PC-9 (cell line): ENCODE measurements at regions not wholly inside any gene's neighbourhood (a gene's known extent, or its start where the extent isn't known, plus 50 kb on each side); places are given as distances from the start of the nearest gene placed in this dataset.

Source experiments
- CTCF ChIP-seq: fragments of 200-600 bp; sonication (generic); conservative IDR thresholded peaks from 2 replicates; pipeline ENCODE4 v1.6.1; 2017; ENCODE audit warnings: mixed run types, antibody characterized with exemption, mild to moderate bottlenecking, moderate library complexity
- EZH2 ChIP-seq: fragments of 200-600 bp; sonication (generic); IDR thresholded peaks from 2 replicates; pipeline ENCODE4 v1.8.0; 2017; ENCODE audit warnings: antibody characterized with exemption, low read depth

GRCh38 chr1:108070662-108071061 is 105.7 kb upstream of the VAV3 start:
- TF ChIP-seq CTCF: no peak
- TF ChIP-seq EZH2: no peak
